ENCODE measurements at regions not wholly inside any gene's neighbourhood (a gene's known extent, or its start where the extent isn't known, plus 50 kb on each side); places are given as distances from the start of the nearest gene placed in this dataset.

- no peak for DNase-seq (ENCODE audit: low read depth)
- no peak for TF ChIP-seq CTCF (IDR thresholded peaks at IDR 0.05; ENCODE audit: insufficient read depth, low read depth, low read length, missing control alignments)
- no peak overlapping the region for H3K4me3 ChIP-seq (ENCODE audit: low read depth, low read length)
These were observed 116.0 kb upstream of the AVPR1A start for GRCh38 chr12:63266988-63267387.

- no peak for DNase-seq (ENCODE audit: low read depth)
These were observed 113.6 kb upstream of the AVPR1A start for GRCh38 chr12:63264629-63265028.

GRCh38 chr12:63250486-63250885 lies 99.5 kb upstream of the AVPR1A start:
- no peak overlapping the region for H3K4me3 ChIP-seq (ENCODE audit: low read depth, low read length)
- TF ChIP-seq CTCF (IDR thresholded peaks at IDR 0.05; ENCODE audit: insufficient read depth, low read depth, low read length, missing control alignments): no peak
- no peak for DNase-seq (ENCODE audit: low read depth)

More at GRCh38 chr12:63264629-63265028, 113.6 kb upstream of the AVPR1A start:
- no peak overlapping the region for H3K4me3 ChIP-seq (ENCODE audit: low read depth, low read length)
- no peak for TF ChIP-seq CTCF (IDR thresholded peaks at IDR 0.05; ENCODE audit: insufficient read depth, low read depth, low read length, missing control alignments)

GRCh38 chr12:63238892-63239291 lies 87.9 kb upstream of the AVPR1A start:
- no peak for TF ChIP-seq CTCF (IDR thresholded peaks at IDR 0.05; ENCODE audit: insufficient read depth, low read depth, low read length, missing control alignments)
- no peak overlapping the region for H3K4me3 ChIP-seq (ENCODE audit: low read depth, low read length)
- DNase-seq (ENCODE audit: low read depth): no peak

GRCh38 chr12:63232896-63233295 lies 81.9 kb upstream of the AVPR1A start:
- no peak for DNase-seq (ENCODE audit: low read depth)
- TF ChIP-seq CTCF (IDR thresholded peaks at IDR 0.05; ENCODE audit: insufficient read depth, low read depth, low read length, missing control alignments): no peak
- no peak overlapping the region for H3K4me3 ChIP-seq (ENCODE audit: low read depth, low read length)

- TF ChIP-seq CTCF (IDR thresholded peaks at IDR 0.05; ENCODE audit: insufficient read depth, low read depth, low read length, missing control alignments): no peak
These were observed 77.9 kb upstream of the AVPR1A start for GRCh38 chr12:63228853-63229252.

GRCh38 chr12:63226792-63227463 lies 75.9 kb upstream of the AVPR1A start:
- no peak for TF ChIP-seq CTCF (IDR thresholded peaks at IDR 0.05; ENCODE audit: insufficient read depth, low read depth, low read length, missing control alignments)
- H3K4me3 ChIP-seq (ENCODE audit: low read depth, low read length): no peak overlapping the region
- DNase-seq (ENCODE audit: low read depth): no peak

More at GRCh38 chr12:63228853-63229252, 77.9 kb upstream of the AVPR1A start:
- no peak overlapping the region for H3K4me3 ChIP-seq (ENCODE audit: low read depth, low read length)
- no peak for DNase-seq (ENCODE audit: low read depth)
